NCI-H2196 (cell line): ENCODE measurements at regions not wholly inside any gene's neighbourhood (a gene's known extent, or its start where the extent isn't known, plus 50 kb on each side); places are given as distances from the start of the nearest gene placed in this dataset.
A peak's percentile ranks its signal among the peaks of the same experiment; 100 is the strongest.

ENCODE experiments used
- DNase-seq: peaks from one replicate; lab custom pipeline; 2025; ENCODE audit not compliant: unreplicated experiment; lab: John Stamatoyannopoulos, UW

DNA sequence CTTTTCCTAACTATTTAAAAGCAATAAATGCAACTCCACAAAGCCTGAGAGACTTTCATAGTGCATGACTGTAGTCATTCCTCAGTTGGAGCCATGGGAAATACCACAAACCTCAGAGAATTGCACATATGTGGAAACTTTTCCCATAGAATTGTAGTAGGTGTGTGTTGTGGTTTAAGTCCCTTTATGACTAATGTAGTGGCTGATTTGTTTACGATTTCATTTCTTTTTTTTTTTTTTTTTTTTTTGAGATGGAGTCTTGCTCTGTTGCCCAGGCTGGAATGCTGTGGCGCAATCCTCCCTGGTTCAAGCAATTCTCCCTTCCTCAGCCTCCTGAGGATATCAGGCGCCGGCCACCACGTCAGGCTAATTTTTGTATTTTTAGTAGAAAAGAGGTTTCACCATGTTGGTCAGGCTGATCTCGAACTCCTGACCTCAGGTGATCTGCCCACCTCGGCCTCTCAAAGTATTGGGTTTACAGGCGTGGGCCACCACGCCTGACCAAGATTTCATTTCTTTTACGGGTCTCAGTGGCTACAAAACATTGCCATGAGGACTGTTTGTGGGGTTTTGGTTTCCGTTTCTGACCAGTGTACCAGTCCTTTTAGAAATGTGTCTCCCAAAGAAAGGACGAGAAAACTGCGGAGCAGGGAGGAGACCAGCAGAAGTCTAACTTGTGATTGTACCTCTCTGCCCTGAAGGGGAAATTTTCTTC is 212.1 kb upstream of the MARCKS start:
- no peak for DNase-seq

- DNase-seq, result no peak
Observed at GRCh38 chr6:113645576-113645970, 211.6 kb upstream of the MARCKS start.

DNA sequence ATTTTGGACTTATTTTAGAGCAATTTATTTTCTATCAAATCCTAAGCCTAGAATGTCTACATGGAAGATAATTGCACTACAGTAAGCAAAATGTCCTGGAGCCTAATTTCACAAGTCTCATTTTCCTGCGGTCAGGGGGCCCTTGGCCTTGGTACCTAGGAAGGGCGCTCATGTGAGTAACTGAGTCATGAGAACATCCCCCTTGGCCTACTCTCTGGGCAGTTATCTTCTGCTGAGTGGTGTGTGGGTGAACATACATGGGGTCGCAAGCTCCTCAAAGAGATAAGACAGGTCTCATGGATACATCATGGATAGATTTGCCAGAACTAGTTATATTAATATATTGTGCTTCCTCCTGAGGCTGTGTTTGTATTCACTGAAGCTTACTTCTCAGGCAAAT is 211.2 kb upstream of the MARCKS start:
- no peak for DNase-seq

GRCh38 chr6:113646701-113647100 is 210.4 kb upstream of the MARCKS start:
- no peak for DNase-seq

GRCh38 chr6:113647143-113647889 is 209.8 kb upstream of the MARCKS start:
- no peak for DNase-seq

DNA sequence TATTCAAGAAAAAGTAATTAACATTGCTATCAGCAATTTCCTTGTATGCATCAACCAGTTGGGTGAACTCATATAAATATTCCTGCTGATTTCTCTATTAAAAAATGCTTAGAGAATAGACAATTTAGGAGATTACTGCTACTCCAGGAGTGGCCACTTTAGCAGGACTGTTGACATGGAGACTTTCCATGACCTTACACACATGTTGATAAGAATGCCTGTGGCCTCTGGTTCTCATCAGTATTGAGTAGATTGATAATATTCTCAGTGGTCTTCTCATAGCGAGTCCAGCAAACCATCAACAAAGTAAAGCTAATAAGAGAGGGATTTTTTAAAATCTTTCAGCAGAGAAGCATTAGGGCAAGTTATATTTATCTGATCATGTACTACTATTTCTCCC is 208.4 kb upstream of the MARCKS start:
- DNase-seq, result no peak

DNA sequence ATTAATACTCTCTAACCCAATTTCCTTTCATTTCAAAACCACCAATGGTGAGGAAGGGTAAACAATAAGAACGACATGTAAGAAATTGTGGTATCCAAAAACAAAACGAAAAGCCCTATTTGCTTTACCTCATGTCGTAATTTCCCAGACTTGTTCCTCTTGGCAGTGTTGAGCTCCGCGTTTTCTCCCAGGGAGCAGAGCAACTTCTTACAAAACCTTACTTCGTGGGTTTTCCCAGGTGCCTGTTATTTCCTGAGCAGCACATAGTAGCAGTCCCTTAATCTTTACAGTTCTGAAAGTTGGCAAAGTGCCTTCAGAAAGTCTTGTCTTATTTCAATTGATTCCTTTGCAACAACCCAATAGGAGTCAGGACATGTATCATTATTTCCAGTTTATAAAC is 207.9 kb upstream of the MARCKS start:
- DNase-seq, result no peak

DNA sequence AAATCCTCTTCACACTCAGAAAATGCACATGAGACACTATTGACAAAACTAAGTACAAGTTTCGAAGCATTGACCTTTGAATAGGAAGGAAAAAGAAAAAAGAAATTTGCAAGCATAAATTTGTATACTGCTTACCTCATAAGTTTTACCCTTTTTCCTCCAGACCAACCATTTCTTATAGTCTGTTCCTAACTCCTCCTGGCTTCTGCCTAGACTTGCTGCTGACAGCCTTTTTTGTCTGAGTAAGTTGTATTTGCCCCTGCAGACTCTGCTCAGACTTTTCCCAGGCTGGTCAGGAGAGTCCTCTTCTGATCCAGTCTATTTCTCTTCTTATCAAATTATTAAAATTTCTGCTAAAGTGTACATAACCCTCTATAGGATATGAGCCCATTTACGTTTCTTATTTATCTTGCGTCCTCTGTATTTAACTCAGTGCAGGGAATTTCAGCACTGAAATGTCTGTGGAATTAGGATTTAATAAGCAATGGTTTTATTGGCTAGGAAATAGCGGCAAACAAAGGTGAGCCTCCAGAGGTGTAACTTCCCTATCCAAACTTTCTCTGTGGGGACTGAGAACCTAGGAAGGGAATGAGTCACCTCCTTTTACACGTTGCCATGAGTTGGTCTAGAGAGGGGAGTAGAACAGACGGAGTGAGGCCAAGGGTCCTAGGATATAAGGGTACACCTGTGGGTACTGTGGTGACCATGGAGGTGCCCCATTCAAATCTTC is 207.1 kb upstream of the MARCKS start:
- DNase-seq, result no peak

- no peak for DNase-seq
Observed at GRCh38 chr6:113650610-113650979, 206.6 kb upstream of the MARCKS start.

DNA sequence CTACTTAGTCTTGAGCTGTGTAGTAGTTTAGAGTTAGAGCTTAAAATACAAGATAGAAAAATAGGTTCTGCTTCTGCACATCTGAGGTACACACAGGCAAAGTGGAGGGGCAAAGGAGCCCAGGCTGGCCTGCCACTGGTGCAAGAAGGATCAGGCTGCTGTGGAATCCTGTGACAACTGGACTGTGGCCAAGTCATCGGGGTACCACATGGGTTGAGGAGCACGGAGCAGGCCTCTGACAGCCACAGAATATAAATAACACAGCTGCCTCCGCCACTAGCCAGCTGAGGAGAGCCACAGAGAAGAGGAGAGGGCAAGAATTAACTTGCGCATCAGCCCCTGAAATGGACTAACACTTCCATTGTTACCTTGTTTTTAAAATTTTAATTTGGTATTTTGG is 206.0 kb upstream of the MARCKS start:
- DNase-seq, result no peak

- DNase-seq, result no peak
Observed at GRCh38 chr6:113651920-113652319, 205.2 kb upstream of the MARCKS start.

DNA sequence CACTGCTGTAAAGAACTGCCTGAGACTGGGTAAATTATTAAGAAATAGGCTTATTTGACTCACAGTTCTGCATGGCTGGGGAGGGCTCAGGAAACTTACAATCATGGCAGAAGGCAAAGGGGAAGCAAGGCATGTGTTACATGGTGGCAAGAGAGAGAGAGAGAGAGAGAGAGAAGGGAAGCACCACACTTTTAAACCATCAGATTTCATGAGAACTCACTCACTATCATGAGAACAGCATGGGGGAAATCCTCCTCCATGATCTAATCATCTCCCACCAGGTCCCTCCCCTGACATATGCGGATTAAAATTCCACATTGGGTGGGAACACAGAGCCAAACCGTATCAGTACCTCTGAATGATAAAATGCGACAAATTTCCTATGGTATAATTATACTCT is 203.9 kb upstream of the MARCKS start:
- no peak for DNase-seq

GRCh38 chr6:113654396-113654795 is 202.7 kb upstream of the MARCKS start:
- no peak for DNase-seq

- no peak for DNase-seq
Observed at GRCh38 chr6:113655761-113656160, 201.4 kb upstream of the MARCKS start.

DNA sequence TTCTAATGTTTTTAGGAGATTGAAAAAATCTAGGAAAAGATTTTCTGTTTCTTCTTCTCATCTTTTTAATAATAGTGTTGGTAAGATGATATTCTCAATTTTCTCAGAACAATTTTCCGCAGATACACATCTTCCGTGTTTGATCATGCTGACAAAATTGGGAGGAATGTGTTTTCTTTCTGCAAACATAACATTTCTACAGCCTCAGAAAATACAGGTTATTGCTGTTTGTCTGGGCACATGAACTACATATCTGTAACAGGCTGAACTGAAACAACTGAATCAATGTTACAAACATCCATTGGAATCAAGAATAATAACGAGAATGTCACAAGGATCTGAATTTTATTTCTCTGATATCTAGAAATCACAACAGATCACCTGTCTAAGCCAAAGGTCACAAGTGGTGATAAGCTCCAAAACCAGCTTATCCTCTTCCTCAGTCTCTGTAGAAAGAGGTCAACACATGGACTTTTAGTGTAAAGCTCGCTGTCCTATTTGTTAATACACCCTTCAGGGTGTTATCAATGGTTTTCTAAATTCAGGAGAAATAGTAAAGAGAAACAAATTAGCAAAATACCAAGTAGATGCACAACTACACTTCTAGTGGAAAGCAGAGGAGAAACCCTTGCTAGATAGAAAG is 197.3 kb upstream of the MARCKS start:
- DNase-seq, result no peak

DNA sequence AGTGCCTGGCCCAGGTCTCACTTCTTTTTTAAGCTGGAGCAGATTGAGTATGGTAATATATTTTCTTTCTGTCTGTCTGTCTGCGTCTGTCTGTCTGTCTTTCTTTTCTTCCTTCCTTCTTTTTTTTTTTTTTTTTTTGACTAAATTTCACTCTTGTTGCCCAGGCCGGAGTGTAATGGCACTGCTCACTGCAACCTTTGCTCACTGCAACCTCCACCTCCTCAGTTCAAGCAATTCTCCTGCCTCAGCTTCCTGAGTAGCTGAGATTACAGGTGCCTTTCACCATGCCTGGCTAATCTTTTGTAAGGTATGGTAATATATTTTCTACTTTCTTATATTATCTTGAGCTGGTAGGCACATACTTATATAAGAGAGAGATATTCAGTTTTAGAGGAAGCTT is 196.3 kb upstream of the MARCKS start:
- DNase-seq, result no peak

DNA sequence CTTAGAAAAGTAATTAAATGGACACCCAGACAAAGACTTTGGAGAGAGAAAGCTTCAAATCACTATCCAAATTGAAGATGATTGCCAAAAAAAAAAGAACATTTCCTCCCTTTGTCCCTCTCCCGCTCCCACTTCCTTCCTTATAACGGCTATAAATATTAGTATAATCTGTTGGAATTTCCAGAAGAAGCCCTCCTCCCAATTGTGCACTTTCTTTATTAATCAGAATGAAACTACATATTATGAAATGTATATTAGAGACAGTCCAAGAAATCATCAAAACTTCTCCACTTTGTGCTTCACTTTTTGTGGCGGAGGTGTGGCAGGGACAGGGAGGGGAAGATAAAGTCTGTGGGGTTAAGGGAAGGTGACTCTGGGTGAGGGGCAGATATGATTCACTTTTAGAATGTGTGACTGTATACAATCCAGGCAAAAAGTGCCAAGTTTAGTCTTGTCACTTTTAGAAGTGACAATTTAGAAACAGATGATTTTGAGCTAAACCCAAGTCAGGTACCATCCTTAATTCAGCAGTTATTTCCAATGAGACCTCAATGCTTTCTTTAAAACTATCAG is 195.0 kb upstream of the MARCKS start:
- DNase-seq, result no peak

- DNase-seq, result no peak
Observed at GRCh38 chr6:113662688-113663333, 194.3 kb upstream of the MARCKS start.

- no peak for DNase-seq
Observed at GRCh38 chr6:113664909-113665308, 192.2 kb upstream of the MARCKS start.

DNA sequence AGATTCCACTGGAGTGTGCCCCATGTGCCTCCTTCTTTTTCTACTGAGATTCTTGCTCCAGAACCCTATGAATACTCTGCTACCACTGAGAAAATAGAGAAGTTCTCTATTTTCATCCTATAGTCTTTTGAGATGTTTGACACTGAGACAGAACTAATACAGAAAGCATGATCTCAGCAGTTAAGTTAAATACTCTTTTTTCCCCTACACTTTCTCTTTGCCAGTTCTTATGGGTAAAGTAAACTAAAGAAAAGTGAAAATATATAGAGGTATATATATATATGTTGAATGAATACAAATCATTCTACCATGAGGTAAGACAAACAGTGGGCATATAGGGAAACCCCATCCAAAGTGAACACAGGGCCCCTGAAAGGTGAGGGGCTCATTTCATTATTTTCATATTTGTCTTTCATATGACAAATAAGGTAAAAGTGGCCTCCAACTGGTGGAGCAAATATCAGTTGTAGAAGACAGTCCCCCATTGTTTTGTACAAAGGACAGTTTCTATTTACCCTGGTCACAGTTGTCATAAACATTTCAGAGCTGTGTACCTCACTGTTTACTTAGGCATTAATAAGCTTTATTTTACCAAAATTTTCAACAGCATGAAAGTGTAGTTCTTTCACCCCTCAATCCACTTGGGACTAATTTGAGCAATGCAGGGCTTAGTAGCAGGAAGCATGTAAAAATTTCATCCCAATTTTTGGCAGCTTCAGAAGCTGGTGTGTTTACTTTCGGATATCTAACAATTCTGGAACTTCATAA is 188.3 kb upstream of the MARCKS start:
- DNase-seq, result peak; percentile 18
